Astrocyte (in vitro differentiated cells and primary cell): ENCODE measurements at regions not wholly inside any gene's neighbourhood (a gene's known extent, or its start where the extent isn't known, plus 50 kb on each side); places are given as distances from the start of the nearest gene placed in this dataset.

Experiments used
- DNase-seq: peaks from one replicate; pipeline ENCODE4 v3.0.0-alpha.2; 2010; ENCODE audit warnings: low read depth
- FAIRE-seq: peaks from 2 replicates; lab custom pipeline; 2011; peaks lifted over from hg19 to GRCh38; lab: Jason Lieb, UNC
- H2AFZ ChIP-seq: 2 replicates; pipeline ENCODE4 v1.6.0; 2012; ENCODE audit warnings: low read depth, low read length, inconsistent platforms
- H3K27ac ChIP-seq: 2 replicates; pipeline ENCODE4 v1.5.1; 2011; ENCODE audit warnings: low read depth, low read length, inconsistent platforms
- H3K27me3 ChIP-seq: 2 replicates; pipeline ENCODE4 v1.6.0; 2011; ENCODE audit warnings: low read length, inconsistent platforms; ENCODE audit not compliant: insufficient read depth
- H3K36me3 ChIP-seq: 2 replicates; pipeline ENCODE4 v1.5.1; 2011; ENCODE audit warnings: low read length, inconsistent platforms; ENCODE audit not compliant: insufficient read depth
- H3K4me1 ChIP-seq: 2 replicates; pipeline ENCODE4 v1.5.1; 2011; ENCODE audit warnings: low read length, inconsistent platforms; ENCODE audit not compliant: insufficient read depth
- H3K4me2 ChIP-seq: 2 replicates; pipeline ENCODE4 v1.6.0; 2012; ENCODE audit warnings: low read length, inconsistent platforms
- H3K4me3 ChIP-seq: 2 replicates; pipeline ENCODE4 v1.5.1; 2011; ENCODE audit warnings: low read depth, mild to moderate bottlenecking, low read length, inconsistent platforms; ENCODE audit not compliant: insufficient read depth
- H3K79me2 ChIP-seq: 2 replicates; pipeline ENCODE4 v1.6.0; 2012; ENCODE audit warnings: mild to moderate bottlenecking, low read length, inconsistent platforms; ENCODE audit not compliant: insufficient read depth
- H3K9ac ChIP-seq: 2 replicates; pipeline ENCODE4 v1.6.0; 2012; ENCODE audit warnings: mild to moderate bottlenecking, low read length, inconsistent platforms
- H3K9me3 ChIP-seq: 2 replicates; pipeline ENCODE4 v1.5.1; 2012; ENCODE audit warnings: low read depth, mild to moderate bottlenecking, low read length, inconsistent platforms; ENCODE audit not compliant: insufficient read depth
- H4K20me1 ChIP-seq: 2 replicates; pipeline ENCODE4 v1.6.0; 2012; ENCODE audit warnings: low read length, inconsistent platforms; ENCODE audit not compliant: insufficient read depth
- H3K27ac Mint-ChIP-seq: one replicate; pipeline ENCODE4 v1.8.0; 2021; ENCODE audit warnings: mild to moderate bottlenecking, mixed read lengths; ENCODE audit not compliant: unreplicated experiment
- H3K27me3 Mint-ChIP-seq: one replicate; pipeline ENCODE4 v1.8.0; 2021; ENCODE audit warnings: low read depth, mixed read lengths; ENCODE audit not compliant: unreplicated experiment
- H3K36me3 Mint-ChIP-seq: one replicate; pipeline ENCODE4 v1.8.0; 2021; ENCODE audit warnings: low read depth, mixed read lengths; ENCODE audit not compliant: unreplicated experiment
- H3K4me1 Mint-ChIP-seq: one replicate; pipeline ENCODE4 v1.8.0; 2021; ENCODE audit warnings: low read depth, mixed read lengths; ENCODE audit not compliant: unreplicated experiment
- H3K4me3 Mint-ChIP-seq: one replicate; pipeline ENCODE4 v1.8.0; 2021; ENCODE audit warnings: mild to moderate bottlenecking, moderate library complexity, mixed read lengths; ENCODE audit not compliant: unreplicated experiment
- H3K9me3 Mint-ChIP-seq: one replicate; pipeline ENCODE4 v1.8.0; 2021; ENCODE audit warnings: mild to moderate bottlenecking, mixed read lengths; ENCODE audit not compliant: unreplicated experiment
- CTCF ChIP-seq: IDR thresholded peaks from 2 replicates; pipeline ENCODE4 v1.5.1; 2011; ENCODE audit warnings: low read depth, mild to moderate bottlenecking, inconsistent platforms, low read length, moderate library complexity; ENCODE audit not compliant: insufficient read depth
- EZH2 ChIP-seq: IDR thresholded peaks from 2 replicates; pipeline ENCODE4 v1.6.1; 2012; ENCODE audit warnings: mild to moderate bottlenecking, low read length, inconsistent platforms; ENCODE audit not compliant: insufficient read depth

- no peak overlapping the region for H3K4me3 Mint-ChIP-seq
- no peaks in the 10 kb centered on the region for H3K36me3 Mint-ChIP-seq
- no peaks in the 10 kb centered on the region for H3K4me1 Mint-ChIP-seq
- H3K9me3 Mint-ChIP-seq = no peaks in the 10 kb centered on the region
- FAIRE-seq (no peak), DNase-seq (no peak)
- Histone ChIP-seq H3K4me1 (no peaks in the 10 kb centered on the region), H3K4me3 (no peak overlapping the region), H2AFZ (no peak overlapping the region), H3K9ac (no peak overlapping the region), H4K20me1 (no peaks in the 10 kb centered on the region), H3K36me3 (no peaks in the 10 kb centered on the region), H3K4me2 (no peak overlapping the region), H3K9me3 (no peaks in the 10 kb centered on the region), H3K79me2 (no peaks in the 10 kb centered on the region), H3K27me3 (no peaks in the 10 kb centered on the region), H3K27ac (no peak overlapping the region)
- TF ChIP-seq CTCF (no peak), EZH2 (no peak)
- no peaks in the 10 kb centered on the region for H3K27me3 Mint-ChIP-seq
- H3K27ac Mint-ChIP-seq = no peak overlapping the region
Measured at GRCh38 chr20:40049854-40050253, 639.2 kb downstream of the MAFB start.

- TF ChIP-seq EZH2 (no peak), CTCF (no peak)
- H3K36me3 ChIP-seq = no peaks in the 10 kb centered on the region
- H4K20me1 ChIP-seq = no peaks in the 10 kb centered on the region
- no peak overlapping the region for H3K27ac ChIP-seq
- Mint-ChIP-seq H3K4me1 (no peaks in the 10 kb centered on the region), H3K36me3 (no peaks in the 10 kb centered on the region), H3K27me3 (no peaks in the 10 kb centered on the region), H3K4me3 (no peak overlapping the region), H3K27ac (no peak overlapping the region), H3K9me3 (no peaks in the 10 kb centered on the region)
- H3K9ac ChIP-seq = no peak overlapping the region
- no peak overlapping the region for H2AFZ ChIP-seq
- no peak overlapping the region for H3K4me3 ChIP-seq
- no peaks in the 10 kb centered on the region for H3K4me1 ChIP-seq
- H3K4me2 ChIP-seq = no peak overlapping the region
- no peaks in the 10 kb centered on the region for H3K9me3 ChIP-seq
- no peak for DNase-seq
- H3K27me3 ChIP-seq = no peaks in the 10 kb centered on the region
- no peak for FAIRE-seq
- H3K79me2 ChIP-seq = no peaks in the 10 kb centered on the region
Measured at GRCh38 chr20:40046703-40047102, 642.3 kb downstream of the MAFB start.

- no peaks in the 10 kb centered on the region for H4K20me1 ChIP-seq
- no peak overlapping the region for H3K4me3 ChIP-seq
- H3K4me2 ChIP-seq = no peak overlapping the region
- H2AFZ ChIP-seq = no peak overlapping the region
- Mint-ChIP-seq H3K4me1 (no peaks in the 10 kb centered on the region), H3K27ac (no peak overlapping the region), H3K9me3 (peaks cover 4% of the 10 kb centered on the region), H3K27me3 (no peaks in the 10 kb centered on the region), H3K4me3 (no peak overlapping the region), H3K36me3 (no peaks in the 10 kb centered on the region)
- H3K27ac ChIP-seq = no peak overlapping the region
- H3K4me1 ChIP-seq = no peaks in the 10 kb centered on the region
- no peak for DNase-seq
- FAIRE-seq = no peak
- no peaks in the 10 kb centered on the region for H3K79me2 ChIP-seq
- peaks cover 2% of the 10 kb centered on the region for H3K9me3 ChIP-seq
- no peaks in the 10 kb centered on the region for H3K27me3 ChIP-seq
- TF ChIP-seq CTCF (no peak), EZH2 (no peak)
- no peaks in the 10 kb centered on the region for H3K36me3 ChIP-seq
- no peak overlapping the region for H3K9ac ChIP-seq
Measured at GRCh38 chr20:40037511-40037910, 651.5 kb downstream of the MAFB start.
